ENCODE measurements at regions not wholly inside any gene's neighbourhood (a gene's known extent, or its start where the extent isn't known, plus 50 kb on each side); places are given as distances from the start of the nearest gene placed in this dataset.
"Not testable (repeated sequence)": the region's sequence is repeated elsewhere in the genome, so short reads cannot be mapped to it uniquely, and the experiment has no call there.

- DNase-seq (ENCODE audit: low spot score) = no peak
Measured at GRCh38 chr5:176747670-176748072, 62.7 kb upstream of the UNC5A start.

- no peak for DNase-seq (ENCODE audit: low spot score)
Measured at GRCh38 chr5:176748073-176748966, 62.0 kb upstream of the UNC5A start.

GRCh38 chr5:176748967-176749935, 61.1 kb upstream of the UNC5A start:
- DNase-seq (ENCODE audit: low spot score) = no peak

GRCh38 chr5:176750144-176750543, 60.2 kb upstream of the UNC5A start:
- DNase-seq (ENCODE audit: low spot score) = no peak

DNA sequence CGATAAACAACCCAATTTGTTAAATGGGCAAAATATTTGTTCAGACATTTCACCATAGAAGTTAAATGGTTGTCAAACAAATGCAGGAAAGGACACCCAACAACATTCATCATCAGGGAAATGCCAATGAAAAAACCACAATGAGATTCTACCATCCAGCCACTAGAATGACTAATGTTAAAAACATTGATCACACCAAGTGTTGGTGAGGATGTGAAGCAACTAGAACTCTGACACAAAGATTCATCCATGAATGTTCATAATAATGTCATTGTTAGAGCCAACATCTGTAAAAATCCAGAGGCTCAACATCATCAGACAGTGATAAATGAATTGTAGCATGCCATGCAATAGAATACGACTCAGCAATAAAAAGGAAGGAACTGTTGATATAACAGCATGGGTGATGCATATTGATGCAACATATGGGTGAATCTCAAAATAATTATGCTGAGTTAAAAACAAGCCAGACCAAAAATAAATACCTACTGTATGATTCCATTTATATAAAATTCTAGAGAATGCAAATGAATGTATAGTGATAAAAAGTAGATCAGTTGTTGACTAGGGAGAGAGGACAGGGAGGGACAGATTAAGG, 55.9 kb upstream of the UNC5A start:
- DNase-seq (ENCODE audit: low spot score) = no peak

DNA sequence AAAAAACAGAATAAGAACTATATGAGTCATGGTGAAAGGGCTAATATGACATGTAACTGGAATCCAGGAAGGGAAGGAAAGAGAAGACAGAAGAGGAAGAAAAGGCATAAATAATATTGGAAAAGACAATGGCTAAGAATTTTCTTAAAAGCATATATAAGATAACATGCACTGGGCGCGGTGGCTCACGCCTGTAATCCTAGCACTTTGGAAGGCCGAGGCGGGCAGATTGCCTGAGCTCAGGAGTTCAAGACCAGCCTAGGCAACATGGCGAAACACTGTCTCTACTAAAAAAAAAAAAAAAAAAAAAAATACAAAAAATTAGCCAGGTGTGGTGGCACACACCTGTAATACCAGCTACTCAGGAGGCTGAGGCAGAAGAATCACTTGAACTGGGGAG, 54.8 kb upstream of the UNC5A start:
- not testable (repeated sequence) for DNase-seq (ENCODE audit: low spot score)

- DNase-seq (ENCODE audit: low spot score) = not testable (repeated sequence)
Measured at GRCh38 chr5:176757569-176757968, 52.8 kb upstream of the UNC5A start.
